Caco-2 (cell line): ENCODE measurements at regions not wholly inside any gene's neighbourhood (a gene's known extent, or its start where the extent isn't known, plus 50 kb on each side); places are given as distances from the start of the nearest gene placed in this dataset.

Source experiments
- BruUV-seq: library from RNA; stranded (reverse); fragments of 400-500 nt; replicated peaks from 2 replicates; lab custom pipeline; 2021; lab: Mats Ljungman, UMichigan
- CTCF ChIA-PET: fragments of 300-600 bp; sonication (Branson Sonifier 250); formaldehyde crosslinking; loops from one replicate; lab custom pipeline; 2022; ENCODE audit warnings: antibody characterized with exemption; lab: Charles Lee
- POLR2A ChIA-PET: fragments of 300-600 bp; sonication (Branson Sonifier 250); formaldehyde crosslinking; loops from one replicate; lab custom pipeline; 2022; ENCODE audit warnings: antibody characterized with exemption; lab: Charles Lee
- DNase-seq, 2 experiments: peaks; one replicate each; pipeline versions ENCODE4 v3.0.0 to v3.0.0-alpha.2; 2020 to 2022
- H3K27me3 ChIP-seq: replicated peaks from 2 replicates; pipeline ENCODE4 v1.6.0; 2011; ENCODE audit warnings: low read length; ENCODE audit not compliant: control insufficient read depth, insufficient read depth
- H3K36me3 ChIP-seq: 2 replicates; pipeline ENCODE4 v1.5.1; 2011; ENCODE audit warnings: low read length; ENCODE audit not compliant: control insufficient read depth, insufficient read depth
- H3K4me1 ChIP-seq: fragments of 250-450 bp; sonication (Bioruptor Pico); 2 replicates; pipeline ENCODE4 v1.5.1; 2020; ENCODE audit warnings: mild to moderate bottlenecking
- H3K4me3 ChIP-seq: 2 replicates; pipeline ENCODE4 v1.5.1; 2011; ENCODE audit warnings: low read depth, mild to moderate bottlenecking, control low read depth, low read length
- H3K9me3 ChIP-seq: fragments of 250-450 bp; sonication (Bioruptor Pico); 2 replicates; pipeline ENCODE4 v1.5.1; 2020; ENCODE audit warnings: mild to moderate bottlenecking, moderate library complexity
- H3K27ac Mint-ChIP-seq: one replicate; pipeline ENCODE4 v1.8.0; 2022; ENCODE audit warnings: mixed read lengths; ENCODE audit not compliant: unreplicated experiment
- H3K27me3 Mint-ChIP-seq: one replicate; pipeline ENCODE4 v1.8.0; 2022; ENCODE audit warnings: mixed read lengths; ENCODE audit not compliant: insufficient read depth, unreplicated experiment
- H3K36me3 Mint-ChIP-seq: one replicate; pipeline ENCODE4 v1.8.0; 2022; ENCODE audit warnings: mild to moderate bottlenecking, mixed read lengths; ENCODE audit not compliant: insufficient read depth, unreplicated experiment
- H3K4me1 Mint-ChIP-seq: one replicate; pipeline ENCODE4 v1.8.0; 2022; ENCODE audit warnings: low read depth, mixed read lengths; ENCODE audit not compliant: unreplicated experiment
- H3K4me3 Mint-ChIP-seq: one replicate; pipeline ENCODE4 v1.8.0; 2022; ENCODE audit warnings: mild to moderate bottlenecking, moderate library complexity, mixed read lengths; ENCODE audit not compliant: unreplicated experiment
- H3K9me3 Mint-ChIP-seq: one replicate; pipeline ENCODE4 v1.8.0; 2022; ENCODE audit warnings: mixed read lengths; ENCODE audit not compliant: unreplicated experiment
- intact Hi-C: fragments of 100-400 bp; cut with micrococcal nuclease; formaldehyde crosslinking; loops from one replicate; pipeline ENCODE4 v1.10.0; 2022; ENCODE audit not compliant: unreplicated experiment
- TF ChIP-seq, protein P1 (sequence below), 2 experiments: fragments of 200-600 bp in 1 of 2; IDR thresholded peaks; 1 replicate in 1 of 2; 2 replicates in 1 of 2; pipeline versions ENCODE4 v1.5.1 to v1.8.0; 2011 to 2022; ENCODE audit warnings: antibody characterized with exemption in 1 of 2, control low read depth in 1 of 2, inconsistent platforms in 1 of 2, low read depth in 1 of 2, low read length in 1 of 2, mild to moderate bottlenecking in 1 of 2, moderate library complexity in 1 of 2; ENCODE audit not compliant: insufficient read depth in 1 of 2, severe bottlenecking in 1 of 2, unreplicated experiment in 1 of 2

DNA sequence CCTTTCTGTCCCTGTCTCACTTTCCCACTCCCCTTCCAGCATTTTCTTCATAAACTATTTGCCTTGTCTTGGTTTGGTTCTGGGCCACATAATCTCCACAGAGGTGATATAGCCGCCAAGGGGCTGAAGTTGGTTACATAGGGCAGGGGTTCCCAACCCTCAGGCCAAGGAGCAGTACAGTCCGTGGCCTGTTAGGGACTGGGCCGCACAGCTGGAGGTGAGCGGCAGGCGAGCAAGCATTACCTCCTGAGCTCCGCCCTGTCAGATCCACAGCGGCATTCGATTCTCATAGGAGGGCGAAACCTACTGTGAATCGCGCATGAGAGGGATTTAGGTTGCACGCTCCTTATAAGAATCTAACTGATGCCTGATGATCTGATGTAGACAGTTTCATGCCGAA lies 80.6 kb upstream of the HIF1A start:
- H3K27ac Mint-ChIP-seq = no peak overlapping the region
- no peaks in the 10 kb centered on the region for H3K9me3 ChIP-seq

GRCh38 chr14:61615743-61616523 lies 79.4 kb upstream of the HIF1A start:
- no peaks in the 10 kb centered on the region for H3K36me3 Mint-ChIP-seq
- no peaks in the 10 kb centered on the region for H3K27me3 Mint-ChIP-seq
- H3K9me3 ChIP-seq = no peaks in the 10 kb centered on the region
- intact Hi-C loops = no loop called here
- peaks cover 11% of the 10 kb centered on the region for H3K9me3 Mint-ChIP-seq
- TF ChIP-seq, protein P1, sequence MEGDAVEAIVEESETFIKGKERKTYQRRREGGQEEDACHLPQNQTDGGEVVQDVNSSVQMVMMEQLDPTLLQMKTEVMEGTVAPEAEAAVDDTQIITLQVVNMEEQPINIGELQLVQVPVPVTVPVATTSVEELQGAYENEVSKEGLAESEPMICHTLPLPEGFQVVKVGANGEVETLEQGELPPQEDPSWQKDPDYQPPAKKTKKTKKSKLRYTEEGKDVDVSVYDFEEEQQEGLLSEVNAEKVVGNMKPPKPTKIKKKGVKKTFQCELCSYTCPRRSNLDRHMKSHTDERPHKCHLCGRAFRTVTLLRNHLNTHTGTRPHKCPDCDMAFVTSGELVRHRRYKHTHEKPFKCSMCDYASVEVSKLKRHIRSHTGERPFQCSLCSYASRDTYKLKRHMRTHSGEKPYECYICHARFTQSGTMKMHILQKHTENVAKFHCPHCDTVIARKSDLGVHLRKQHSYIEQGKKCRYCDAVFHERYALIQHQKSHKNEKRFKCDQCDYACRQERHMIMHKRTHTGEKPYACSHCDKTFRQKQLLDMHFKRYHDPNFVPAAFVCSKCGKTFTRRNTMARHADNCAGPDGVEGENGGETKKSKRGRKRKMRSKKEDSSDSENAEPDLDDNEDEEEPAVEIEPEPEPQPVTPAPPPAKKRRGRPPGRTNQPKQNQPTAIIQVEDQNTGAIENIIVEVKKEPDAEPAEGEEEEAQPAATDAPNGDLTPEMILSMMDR (IDR thresholded peaks at IDR 0.05; ENCODE audit: insufficient read depth in 1 of 2, low read depth in 1 of 2, low read length in 1 of 2, severe bottlenecking in 1 of 2, unreplicated experiment in 1 of 2) = no peak
- POLR2A ChIA-PET = interaction anchor here (0.6 to 0.7 kb wide), 2 partner anchors 66 to 511 kb away, joined by 3 to 4 read pairs; no protein-coding TSS in a partner anchor
- H3K27ac Mint-ChIP-seq = peak overlapping the region; percentile 16
- no peaks in the 10 kb centered on the region for H3K27me3 ChIP-seq
- CTCF ChIA-PET = no interaction called here
- no TSS peak for BruUV-seq
- H3K4me1 Mint-ChIP-seq = peaks cover 28% of the 10 kb centered on the region
- peaks cover 17% of the 10 kb centered on the region; the same call in 1 of the 2 replicates for H3K4me1 ChIP-seq
- H3K4me3 Mint-ChIP-seq = no peak overlapping the region
- DNase-seq = no peak
- H3K4me3 ChIP-seq = no peak overlapping the region
- no peaks in the 10 kb centered on the region for H3K36me3 ChIP-seq

More for the DNA sequence above, 80.6 kb upstream of the HIF1A start:
- Histone ChIP-seq H3K4me3 (no peak overlapping the region), H3K4me1 (peaks cover 17% of the 10 kb centered on the region; the same call in 1 of the 2 replicates), H3K36me3 (no peaks in the 10 kb centered on the region), H3K27me3 (no peaks in the 10 kb centered on the region)
- TF ChIP-seq, protein P1 (IDR thresholded peaks at IDR 0.05; ENCODE audit: insufficient read depth in 1 of 2, low read depth in 1 of 2, low read length in 1 of 2, severe bottlenecking in 1 of 2, unreplicated experiment in 1 of 2) = no peak
- Mint-ChIP-seq H3K4me1 (peaks cover 28% of the 10 kb centered on the region), H3K9me3 (peaks cover 11% of the 10 kb centered on the region), H3K36me3 (no peaks in the 10 kb centered on the region), H3K27me3 (no peaks in the 10 kb centered on the region), H3K4me3 (no peak overlapping the region)
- DNase-seq = no peak
- intact Hi-C loops = no loop called here
- POLR2A ChIA-PET = no interaction called here
- no TSS peak for BruUV-seq
- CTCF ChIA-PET = no interaction called here

- Mint-ChIP-seq H3K9me3 (peaks cover 11% of the 10 kb centered on the region), H3K36me3 (no peaks in the 10 kb centered on the region), H3K4me1 (peaks cover 28% of the 10 kb centered on the region), H3K27me3 (no peaks in the 10 kb centered on the region), H3K4me3 (no peak overlapping the region), H3K27ac (no peak overlapping the region)
- Histone ChIP-seq H3K27me3 (no peaks in the 10 kb centered on the region), H3K4me3 (no peak overlapping the region), H3K36me3 (no peaks in the 10 kb centered on the region), H3K9me3 (no peaks in the 10 kb centered on the region), H3K4me1 (peaks cover 17% of the 10 kb centered on the region; the same call in 1 of the 2 replicates)
- TF ChIP-seq, protein P1 (IDR thresholded peaks at IDR 0.05; ENCODE audit: insufficient read depth in 1 of 2, low read depth in 1 of 2, low read length in 1 of 2, severe bottlenecking in 1 of 2, unreplicated experiment in 1 of 2) = no peak
- POLR2A ChIA-PET = no interaction called here
- DNase-seq = no peak
- no TSS peak for BruUV-seq
- intact Hi-C loops = no loop called here
- CTCF ChIA-PET = interaction anchor here (0.5 kb wide), 1 partner anchor 18 kb away, joined by 3 read pairs; no protein-coding TSS in a partner anchor
Observed at GRCh38 chr14:61616524-61617185, 78.7 kb upstream of the HIF1A start.
